Endometrial microvascular endothelial cells (primary cell): ENCODE measurements at regions not wholly inside any gene's neighbourhood (a gene's known extent, or its start where the extent isn't known, plus 50 kb on each side); places are given as distances from the start of the nearest gene placed in this dataset.

Source experiments
- in situ Hi-C: cut with HindIII; loops from 2 replicates; pipeline ENCODE4 v1.10.0; 2017; ENCODE audit warnings: low sequenced_read_pairs, low pct_unique_long_range_greater_than_20kb; ENCODE audit errors: inconsistent ontology term

- in situ Hi-C loops = no loop called here
Measured at GRCh38 chr15:96412906-96413231, 82.4 kb downstream of the NR2F2 start.

DNA sequence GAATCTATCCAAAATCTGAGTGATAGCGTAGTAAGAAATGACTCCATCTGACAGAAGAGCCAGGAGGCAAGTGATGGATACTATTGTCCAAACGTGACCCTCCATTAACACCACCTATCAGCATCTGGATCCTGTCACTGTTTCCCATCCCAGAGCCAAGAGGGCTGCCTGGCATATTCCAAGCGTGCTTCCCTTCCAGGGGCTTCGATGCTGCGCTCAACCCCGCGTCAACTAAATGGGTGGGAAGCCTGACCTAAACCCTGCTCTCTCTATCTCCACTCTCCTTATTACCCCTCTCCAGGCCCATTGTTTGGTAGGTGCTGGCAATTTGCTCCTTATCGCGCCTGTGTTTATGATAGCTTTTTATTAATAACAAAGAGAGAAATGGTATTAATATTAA is 83.2 kb downstream of the NR2F2 start:
- in situ Hi-C loops = no loop called here

DNA sequence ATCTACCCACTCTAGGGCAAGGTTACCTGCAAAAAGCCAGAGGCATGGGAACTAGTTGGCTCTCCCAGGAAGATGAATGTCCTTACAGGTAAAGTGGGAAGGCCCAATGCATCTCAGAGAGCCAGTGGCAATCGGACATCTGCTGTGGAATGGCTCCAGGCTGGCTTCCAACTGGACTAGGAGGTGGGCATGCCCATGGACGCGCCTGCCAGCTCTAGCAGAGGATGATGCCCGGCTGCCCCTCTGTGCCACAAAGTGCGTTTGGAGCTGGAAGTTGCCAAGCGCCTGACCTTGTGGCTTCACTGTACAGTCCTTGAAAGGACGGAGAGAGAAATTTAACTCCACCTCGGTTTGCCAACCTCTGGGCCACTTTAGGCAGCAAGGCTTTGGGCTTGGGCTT is 84.4 kb downstream of the NR2F2 start:
- in situ Hi-C loops = no loop called here

DNA sequence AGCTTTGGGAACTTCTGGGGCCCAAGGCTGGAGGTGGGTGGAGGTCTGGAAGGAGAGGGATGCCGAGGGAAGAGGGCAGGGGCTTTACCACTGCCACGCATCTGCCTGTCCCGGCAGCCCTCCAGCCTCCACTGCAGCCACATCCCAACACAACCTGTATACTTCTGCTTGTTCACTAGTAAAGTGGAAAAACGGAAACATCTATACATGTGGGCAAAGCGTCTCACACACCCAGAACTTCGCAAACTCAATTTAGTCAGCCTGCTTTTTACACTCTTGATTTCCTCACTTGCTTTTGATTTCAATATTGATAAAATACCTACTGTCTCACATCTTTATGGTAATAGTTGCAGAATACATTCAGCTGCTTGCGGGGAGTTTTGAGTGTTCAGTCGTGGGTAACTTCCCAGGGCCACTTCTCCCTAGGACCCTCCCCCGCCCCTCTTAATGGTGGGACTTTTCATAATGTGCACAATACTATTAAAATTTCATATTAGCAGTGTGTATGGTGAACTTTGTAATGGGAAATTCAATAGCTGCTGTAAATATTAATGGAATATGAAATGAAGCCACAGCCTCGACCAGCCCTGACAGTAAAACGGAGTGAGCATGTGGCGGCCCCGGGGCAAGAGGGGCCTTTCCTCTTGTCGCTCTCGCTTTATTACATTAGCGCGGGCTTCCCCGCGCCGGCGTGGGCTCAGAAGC is 85.2 kb downstream of the NR2F2 start:
- in situ Hi-C loops = no loop called here

DNA sequence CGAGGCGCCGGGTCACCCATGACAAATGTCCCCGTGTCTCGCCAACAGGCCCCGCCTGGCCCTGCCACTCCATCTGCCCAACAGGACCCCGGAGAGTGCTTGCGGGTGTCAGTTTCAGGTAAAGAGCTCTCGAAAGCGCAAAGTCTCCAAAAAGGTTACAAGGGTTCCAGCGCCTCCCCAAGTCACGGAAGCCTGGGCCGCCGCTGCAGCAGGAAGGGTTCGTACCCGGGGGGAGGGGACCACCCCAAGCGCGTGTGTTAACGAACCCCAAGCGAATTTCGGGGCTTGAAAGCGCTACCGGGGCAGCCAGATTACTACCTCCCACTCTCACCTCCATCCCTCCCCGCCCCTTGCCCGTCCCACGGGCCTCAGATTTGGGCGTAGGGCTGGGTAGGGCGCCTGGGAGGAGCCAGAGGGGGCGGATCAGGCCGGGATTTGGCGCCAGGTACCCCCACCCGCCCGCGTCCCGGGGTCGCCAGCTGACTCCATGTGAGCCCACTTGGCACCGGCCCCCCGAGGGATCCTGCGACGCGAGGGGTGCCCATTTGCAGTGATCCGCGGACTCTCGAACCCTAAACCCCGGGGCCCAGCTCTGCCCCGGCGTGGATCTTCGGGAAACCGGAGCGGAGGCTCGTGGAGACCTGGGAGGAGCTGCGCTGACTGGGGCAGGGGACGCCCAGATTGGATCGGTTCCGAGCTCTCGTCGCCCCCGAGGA is 85.9 kb downstream of the NR2F2 start:
- in situ Hi-C loops = no loop called here

- in situ Hi-C loops = no loop called here
Measured at GRCh38 chr15:96416934-96417759, 86.6 kb downstream of the NR2F2 start.

DNA sequence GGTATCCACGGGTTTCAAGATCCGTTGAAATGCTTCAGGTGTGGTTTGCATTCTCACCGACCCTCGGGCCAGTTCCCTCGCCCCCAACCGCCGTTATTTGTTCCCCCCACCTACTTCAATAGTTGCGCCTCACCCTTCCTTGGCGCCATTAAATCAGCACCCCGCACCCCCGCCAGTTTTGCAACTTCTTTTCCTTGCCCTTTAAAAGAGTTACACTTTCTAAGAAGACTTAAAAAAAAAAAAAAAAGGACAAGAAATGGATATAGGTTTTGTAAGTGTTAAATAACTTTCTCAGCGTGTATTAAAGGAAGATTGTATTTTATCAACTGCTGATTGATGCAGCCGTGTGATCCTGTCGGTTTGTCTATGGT is 87.2 kb downstream of the NR2F2 start:
- in situ Hi-C loops = no loop called here

- in situ Hi-C loops = no loop called here
Measured at GRCh38 chr15:96418146-96418545, 87.6 kb downstream of the NR2F2 start.

DNA sequence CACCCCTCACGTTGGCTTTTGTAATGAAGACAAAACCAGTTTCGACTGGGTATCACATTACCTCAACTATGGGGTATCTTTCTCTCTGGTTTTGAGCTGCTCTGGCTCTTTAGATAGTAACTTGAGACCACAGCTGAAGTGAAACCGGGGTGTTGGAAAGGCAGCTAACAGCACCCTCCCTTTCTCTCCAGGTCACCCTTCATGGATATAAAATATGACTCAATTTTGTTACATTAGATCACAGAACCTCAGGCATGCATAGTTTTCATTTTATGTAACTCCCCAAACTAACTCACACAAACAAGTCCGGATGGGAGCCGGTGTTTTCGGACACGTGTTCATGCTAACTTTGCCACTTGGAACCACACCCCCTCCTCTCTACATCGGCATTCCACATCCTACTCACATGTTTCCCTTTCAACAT is 90.7 kb downstream of the NR2F2 start:
- in situ Hi-C loops = no loop called here

- in situ Hi-C loops = no loop called here
Measured at GRCh38 chr15:96422125-96422524, 91.6 kb downstream of the NR2F2 start.

DNA sequence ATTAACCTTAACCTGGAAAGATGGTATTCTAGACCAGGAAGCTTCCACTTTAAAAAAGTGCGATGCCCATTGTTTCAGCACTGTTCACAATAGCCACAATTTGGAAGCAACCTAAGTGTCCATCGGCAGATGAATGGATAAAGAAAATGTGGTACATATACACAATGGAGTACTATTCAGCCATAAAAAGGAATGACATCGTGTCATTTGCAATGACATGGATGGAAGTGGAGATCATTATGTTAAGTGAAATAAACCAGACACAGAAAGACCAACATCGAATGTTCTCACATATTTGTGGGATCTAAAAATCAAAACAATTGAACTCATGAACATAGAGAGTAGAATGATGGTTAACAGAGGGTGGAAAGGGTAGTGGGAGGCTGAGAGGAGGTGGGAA is 94.2 kb downstream of the NR2F2 start:
- in situ Hi-C loops = no loop called here

DNA sequence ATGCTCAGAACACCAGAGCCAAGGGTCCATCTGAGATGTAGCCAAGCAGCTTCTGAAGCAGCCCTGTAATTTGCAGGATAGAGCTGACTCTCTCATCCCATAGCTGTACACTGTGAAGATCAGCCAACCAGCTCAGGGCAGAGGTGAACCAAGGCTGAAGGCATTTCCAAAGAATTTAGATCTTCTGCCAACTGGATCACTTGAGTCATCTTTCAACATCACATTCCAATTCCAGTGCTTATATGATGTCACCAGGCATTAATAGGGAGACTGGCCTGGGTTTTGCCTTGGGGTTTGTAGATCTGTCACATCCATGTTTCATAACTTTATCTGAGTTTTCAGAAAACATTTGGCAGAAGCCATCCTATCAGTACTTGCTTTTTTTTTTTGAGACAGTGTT is 98.2 kb downstream of the NR2F2 start:
- in situ Hi-C loops = no loop called here

GRCh38 chr15:96431786-96432185 is 101.3 kb downstream of the NR2F2 start:
- in situ Hi-C loops = no loop called here

DNA sequence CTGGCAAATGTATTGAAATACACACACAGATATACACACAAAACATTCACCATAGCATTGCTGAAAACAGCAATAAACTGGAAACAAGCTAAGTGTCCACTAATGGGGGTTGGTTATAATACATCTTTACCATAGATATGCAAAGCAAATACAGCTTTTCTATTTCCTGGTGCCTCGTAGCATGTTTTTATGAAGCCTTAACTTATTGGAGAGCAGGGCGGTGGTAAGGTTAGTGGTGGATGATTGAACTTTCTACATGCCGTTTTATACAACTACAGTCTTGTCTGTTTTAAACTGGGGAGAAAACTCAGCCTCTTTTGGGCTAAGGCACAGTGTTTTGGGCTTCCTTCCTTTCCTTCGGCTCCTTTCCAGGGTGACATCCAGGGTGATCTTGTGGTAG is 104.5 kb downstream of the NR2F2 start:
- in situ Hi-C loops = no loop called here

- in situ Hi-C loops = no loop called here
Measured at GRCh38 chr15:96435841-96436240, 105.3 kb downstream of the NR2F2 start.

- in situ Hi-C loops = no loop called here
Measured at GRCh38 chr15:96440978-96441377, 110.5 kb downstream of the NR2F2 start.

DNA sequence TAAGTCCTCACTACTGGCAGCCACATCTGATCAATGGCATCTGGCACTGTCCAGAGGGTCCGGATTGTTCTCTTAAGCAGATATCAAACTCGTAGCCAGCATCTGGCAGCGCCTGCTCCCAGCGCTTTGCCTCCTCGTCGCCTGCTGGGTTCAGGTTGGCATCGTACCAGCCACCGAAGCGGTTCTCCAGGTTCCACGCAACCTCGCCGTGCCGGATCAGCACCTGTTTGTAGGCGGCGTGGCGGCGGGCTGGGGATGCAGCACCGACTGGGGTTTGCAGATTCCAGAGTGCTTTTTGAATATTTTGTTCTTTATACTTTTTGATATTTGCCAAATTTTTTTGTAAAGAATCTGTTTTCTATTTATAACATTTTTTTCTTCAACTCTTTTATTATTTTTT is 111.6 kb downstream of the NR2F2 start:
- in situ Hi-C loops = no loop called here

DNA sequence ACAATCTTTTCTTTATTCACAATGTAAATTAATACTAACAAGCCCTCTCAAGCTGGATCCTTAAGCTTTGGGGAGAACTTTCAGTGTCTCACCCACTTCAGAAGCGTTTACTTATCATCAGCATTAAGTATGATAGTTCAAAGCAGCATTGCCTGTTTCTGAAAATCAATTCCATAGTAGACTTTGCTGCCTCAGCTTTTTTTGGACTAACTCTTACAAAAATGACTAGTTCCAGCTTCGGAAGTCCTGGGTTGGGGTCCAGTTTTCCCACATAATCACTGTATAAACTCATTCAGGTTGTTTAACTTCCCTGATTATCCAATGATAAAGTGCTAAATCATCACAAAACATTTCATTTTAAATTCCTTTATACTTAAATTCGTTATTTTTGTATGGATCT is 114.4 kb downstream of the NR2F2 start:
- in situ Hi-C loops = no loop called here

DNA sequence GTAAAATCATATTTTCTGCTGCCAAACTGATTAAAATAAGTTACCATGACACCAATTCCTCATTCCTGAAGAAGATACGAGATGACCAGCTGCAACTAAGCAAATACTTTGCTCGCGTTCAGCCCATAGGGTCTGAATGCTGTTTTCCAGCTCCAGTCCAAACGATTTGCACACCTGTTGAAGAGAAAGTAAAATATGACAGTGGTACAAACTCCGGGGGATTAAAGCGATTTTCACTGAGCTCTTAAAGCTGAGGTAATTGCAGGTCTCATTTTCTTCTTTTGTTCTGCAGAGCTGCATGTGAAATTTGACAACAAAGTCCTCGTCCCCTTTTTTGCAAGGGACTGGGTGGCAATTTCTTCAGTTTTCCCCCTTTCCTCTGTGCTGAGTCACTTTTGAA is 118.4 kb downstream of the NR2F2 start:
- in situ Hi-C loops = no loop called here

DNA sequence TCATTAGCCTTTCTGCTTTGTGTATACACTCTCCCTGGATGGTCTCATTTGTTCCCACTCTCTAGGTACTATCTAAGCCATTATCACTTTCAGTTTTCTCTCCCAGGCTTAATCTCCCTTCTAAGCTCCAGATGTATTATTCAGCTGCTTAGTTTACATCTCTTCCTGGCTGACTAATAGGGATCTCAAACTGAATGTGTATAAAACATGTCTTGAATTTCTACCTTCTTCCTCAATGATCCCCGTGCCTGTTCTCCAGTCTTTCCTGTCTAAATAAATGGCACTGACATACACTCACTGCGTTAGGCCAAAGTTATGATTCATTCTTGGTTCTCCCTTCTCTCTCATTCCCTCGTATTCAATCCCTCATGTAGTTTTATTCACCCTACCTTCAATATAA is 127.3 kb downstream of the NR2F2 start:
- in situ Hi-C loops = no loop called here
